ENCODE measurements at regions not wholly inside any gene's neighbourhood (a gene's known extent, or its start where the extent isn't known, plus 50 kb on each side); places are given as distances from the start of the nearest gene placed in this dataset.
A peak's percentile ranks its signal among the peaks of the same experiment; 100 is the strongest.

- intact Hi-C loops (cut with DNase I) = no loop called here
- Histone ChIP-seq H3K36me3 (no peaks in the 10 kb centered on the region), H3K4me3 (no peak overlapping the region), H3K9me3 (no peaks in the 10 kb centered on the region), H3K27me3 (no peaks in the 10 kb centered on the region), H3K4me1 (no peaks in the 10 kb centered on the region), H3K27ac (no peak overlapping the region)
- DNase-seq (ENCODE audit: extremely low spot score in 2 of 2) = no peak
- TF ChIP-seq, protein P1, sequence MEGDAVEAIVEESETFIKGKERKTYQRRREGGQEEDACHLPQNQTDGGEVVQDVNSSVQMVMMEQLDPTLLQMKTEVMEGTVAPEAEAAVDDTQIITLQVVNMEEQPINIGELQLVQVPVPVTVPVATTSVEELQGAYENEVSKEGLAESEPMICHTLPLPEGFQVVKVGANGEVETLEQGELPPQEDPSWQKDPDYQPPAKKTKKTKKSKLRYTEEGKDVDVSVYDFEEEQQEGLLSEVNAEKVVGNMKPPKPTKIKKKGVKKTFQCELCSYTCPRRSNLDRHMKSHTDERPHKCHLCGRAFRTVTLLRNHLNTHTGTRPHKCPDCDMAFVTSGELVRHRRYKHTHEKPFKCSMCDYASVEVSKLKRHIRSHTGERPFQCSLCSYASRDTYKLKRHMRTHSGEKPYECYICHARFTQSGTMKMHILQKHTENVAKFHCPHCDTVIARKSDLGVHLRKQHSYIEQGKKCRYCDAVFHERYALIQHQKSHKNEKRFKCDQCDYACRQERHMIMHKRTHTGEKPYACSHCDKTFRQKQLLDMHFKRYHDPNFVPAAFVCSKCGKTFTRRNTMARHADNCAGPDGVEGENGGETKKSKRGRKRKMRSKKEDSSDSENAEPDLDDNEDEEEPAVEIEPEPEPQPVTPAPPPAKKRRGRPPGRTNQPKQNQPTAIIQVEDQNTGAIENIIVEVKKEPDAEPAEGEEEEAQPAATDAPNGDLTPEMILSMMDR (IDR thresholded peaks at IDR 0.05) = no peak
- no peak for TF ChIP-seq POLR2AphosphoS5 (IDR thresholded peaks at IDR 0.05; ENCODE audit: insufficient read depth in 1 of 2, low read depth in 1 of 2)
- no peak for TF ChIP-seq POLR2A (IDR thresholded peaks at IDR 0.05)
Observed at GRCh38 chr3:191813245-191813644, 352.3 kb downstream of the PYDC2 start.

DNA sequence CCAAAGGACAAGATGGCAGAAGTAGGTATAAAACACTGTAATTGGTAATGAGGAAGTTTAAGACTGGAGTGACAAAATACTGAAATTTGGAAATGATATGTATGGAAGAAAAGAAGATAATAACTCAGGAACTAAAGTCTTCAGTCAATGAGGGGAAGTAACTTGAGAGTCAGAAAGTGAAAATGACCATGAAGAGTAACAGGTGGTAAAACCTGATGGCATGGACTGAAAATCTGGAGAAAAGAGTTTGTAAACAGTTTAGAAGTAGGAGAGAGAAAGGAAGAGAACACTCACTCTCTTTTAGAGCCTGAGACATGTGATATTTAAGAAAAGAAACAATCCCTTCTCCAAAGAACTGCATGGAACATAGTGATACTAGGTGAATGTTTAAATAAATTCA lies 387.9 kb downstream of the PYDC2 start:
- Histone ChIP-seq H3K27ac (no peak overlapping the region), H3K9me3 (no peaks in the 10 kb centered on the region), H3K36me3 (no peaks in the 10 kb centered on the region), H3K27me3 (no peaks in the 10 kb centered on the region), H3K4me1 (no peaks in the 10 kb centered on the region), H3K4me3 (no peak overlapping the region)
- intact Hi-C loops (cut with DNase I) = no loop called here
- no peak for DNase-seq (ENCODE audit: extremely low spot score in 2 of 2)
- TF ChIP-seq POLR2AphosphoS5 (IDR thresholded peaks at IDR 0.05; ENCODE audit: insufficient read depth in 1 of 2, low read depth in 1 of 2) (no peak), POLR2A (IDR thresholded peaks at IDR 0.05) (no peak)
- TF ChIP-seq, protein P1 (IDR thresholded peaks at IDR 0.05) = no peak

DNA sequence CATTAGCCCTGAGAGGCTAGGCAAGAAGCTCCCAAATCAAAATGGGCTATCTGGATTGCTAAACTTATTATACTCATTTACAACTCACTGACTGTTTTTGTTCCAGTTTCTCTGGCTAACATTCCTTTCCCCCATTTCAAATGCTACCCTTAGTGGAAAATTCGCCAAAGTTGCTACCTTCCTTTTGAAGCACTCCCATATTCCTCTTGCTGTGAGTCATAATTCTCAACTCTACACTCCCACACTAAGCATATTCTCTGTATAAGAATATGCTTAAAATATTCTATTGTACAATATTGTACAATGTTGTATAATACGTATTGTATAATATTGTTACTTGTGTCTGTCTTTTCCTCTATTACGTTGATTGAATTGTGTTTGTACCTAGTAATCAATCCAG lies 398.6 kb downstream of the PYDC2 start:
- no peaks in the 10 kb centered on the region for H3K9me3 ChIP-seq
- H3K4me1 ChIP-seq = no peaks in the 10 kb centered on the region
- no peak for DNase-seq (ENCODE audit: extremely low spot score in 2 of 2)
- H3K36me3 ChIP-seq = no peaks in the 10 kb centered on the region
- intact Hi-C loops (cut with DNase I) = no loop called here
- H3K27me3 ChIP-seq = no peaks in the 10 kb centered on the region
- no peak overlapping the region for H3K27ac ChIP-seq
- H3K4me3 ChIP-seq = no peak overlapping the region
- TF ChIP-seq POLR2A (IDR thresholded peaks at IDR 0.05) (no peak), POLR2AphosphoS5 (IDR thresholded peaks at IDR 0.05; ENCODE audit: insufficient read depth in 1 of 2, low read depth in 1 of 2) (no peak)
- TF ChIP-seq, protein P1 (IDR thresholded peaks at IDR 0.05) = no peak

GRCh38 chr3:191869738-191870415 lies 408.9 kb downstream of the PYDC2 start:
- H3K4me1 ChIP-seq = no peaks in the 10 kb centered on the region
- no peaks in the 10 kb centered on the region for H3K9me3 ChIP-seq
- no peak for DNase-seq (ENCODE audit: extremely low spot score in 2 of 2)
- intact Hi-C loops (cut with DNase I) = no loop called here
- no peaks in the 10 kb centered on the region for H3K36me3 ChIP-seq
- H3K4me3 ChIP-seq = no peak overlapping the region
- H3K27ac ChIP-seq = no peak overlapping the region
- H3K27me3 ChIP-seq = no peaks in the 10 kb centered on the region
- TF ChIP-seq POLR2A (IDR thresholded peaks at IDR 0.05) (no peak), POLR2AphosphoS5 (IDR thresholded peaks at IDR 0.05; ENCODE audit: insufficient read depth in 1 of 2, low read depth in 1 of 2) (no peak)
- TF ChIP-seq, protein P1 (IDR thresholded peaks at IDR 0.05) = no peak

DNA sequence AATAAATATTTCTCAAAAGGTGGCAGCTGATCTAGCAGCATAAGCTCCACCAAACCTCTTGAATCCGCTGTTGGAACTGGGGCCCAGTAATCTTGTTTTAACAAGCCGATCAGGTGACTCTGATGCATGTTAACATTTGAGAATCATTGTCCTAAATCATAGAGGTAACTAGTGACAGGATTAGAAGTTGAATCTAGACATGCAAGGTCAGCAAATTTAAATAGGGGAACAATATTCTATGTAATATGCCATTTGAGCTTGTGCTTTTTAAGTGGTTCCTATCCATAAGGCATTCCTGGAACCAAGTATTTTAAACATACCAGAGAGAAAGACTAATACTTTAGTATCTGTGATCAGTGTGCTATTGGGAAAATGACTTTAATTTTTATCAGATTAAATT lies 412.8 kb downstream of the PYDC2 start:
- Histone ChIP-seq H3K27me3 (no peaks in the 10 kb centered on the region), H3K27ac (no peak overlapping the region), H3K4me1 (no peaks in the 10 kb centered on the region), H3K9me3 (no peaks in the 10 kb centered on the region), H3K36me3 (no peaks in the 10 kb centered on the region), H3K4me3 (no peak overlapping the region)
- DNase-seq (ENCODE audit: extremely low spot score in 2 of 2) = no peak
- intact Hi-C loops (cut with DNase I) = no loop called here
- peak in 1 of 2 donors; percentile 46 for TF ChIP-seq POLR2AphosphoS5 (IDR thresholded peaks at IDR 0.05; ENCODE audit: insufficient read depth in 1 of 2, low read depth in 1 of 2)
- TF ChIP-seq, protein P1 (IDR thresholded peaks at IDR 0.05) = no peak

Measured in vagina (tissue), 2 donors.